ENCODE measurements at regions not wholly inside any gene's neighbourhood (a gene's known extent, or its start where the extent isn't known, plus 50 kb on each side); places are given as distances from the start of the nearest gene placed in this dataset.
"Not testable (repeated sequence)": the region's sequence is repeated elsewhere in the genome, so short reads cannot be mapped to it uniquely, and the experiment has no call there.

- peak; percentile 31 for DNase-seq
These were observed 55.1 kb downstream of the TTC6 start for GRCh38 chr14:37650356-37651037.

GRCh38 chr14:37652042-37652441 lies 56.6 kb downstream of the TTC6 start:
- no peak for DNase-seq

- no peak for DNase-seq
These were observed 60.0 kb downstream of the TTC6 start for GRCh38 chr14:37655418-37655817.

- DNase-seq = no peak
These were observed 62.7 kb downstream of the TTC6 start for GRCh38 chr14:37658156-37658555.

- DNase-seq = no peak
These were observed 68.1 kb downstream of the TTC6 start for GRCh38 chr14:37663498-37663897.

- no peak for DNase-seq
These were observed 70.0 kb downstream of the TTC6 start for GRCh38 chr14:37665479-37665878.

- DNase-seq = no peak
These were observed 70.5 kb downstream of the TTC6 start for GRCh38 chr14:37665951-37666350.

GRCh38 chr14:37668646-37669045 lies 73.2 kb downstream of the TTC6 start:
- DNase-seq = no peak

- no peak for DNase-seq
These were observed 73.8 kb downstream of the TTC6 start for GRCh38 chr14:37669242-37669641.

GRCh38 chr14:37673439-37673838 lies 78.0 kb downstream of the TTC6 start:
- DNase-seq = no peak

- DNase-seq = no peak
These were observed 83.5 kb downstream of the TTC6 start for GRCh38 chr14:37678916-37679315.

- no peak for DNase-seq
These were observed 86.1 kb downstream of the TTC6 start for GRCh38 chr14:37681486-37681885.

- DNase-seq = not testable (repeated sequence)
These were observed 97.3 kb downstream of the TTC6 start for GRCh38 chr14:37692680-37693079.

GRCh38 chr14:37693420-37693819 lies 98.0 kb downstream of the TTC6 start:
- DNase-seq = not testable (repeated sequence)

- no peak for DNase-seq
These were observed 100.4 kb downstream of the TTC6 start for GRCh38 chr14:37695866-37696265.

- no peak for DNase-seq
These were observed 102.2 kb downstream of the TTC6 start for GRCh38 chr14:37697489-37698121.

- DNase-seq = no peak
These were observed 103.7 kb downstream of the TTC6 start for GRCh38 chr14:37698840-37699777.

GRCh38 chr14:37707716-37708115 lies 112.3 kb downstream of the TTC6 start:
- no peak for DNase-seq

- DNase-seq = no peak
These were observed 113.1 kb downstream of the TTC6 start for GRCh38 chr14:37708481-37708880.

GRCh38 chr14:37709419-37710195 lies 114.2 kb downstream of the TTC6 start:
- DNase-seq = peak; percentile 9

- DNase-seq = no peak
These were observed 116.0 kb downstream of the TTC6 start for GRCh38 chr14:37711356-37711830.

- DNase-seq = no peak
These were observed 116.5 kb downstream of the TTC6 start for GRCh38 chr14:37711831-37712475.
